HG03460 (cell line): ENCODE measurements at regions not wholly inside any gene's neighbourhood (a gene's known extent, or its start where the extent isn't known, plus 50 kb on each side); places are given as distances from the start of the nearest gene placed in this dataset.
"Not testable (repeated sequence)": the region's sequence is repeated elsewhere in the genome, so short reads cannot be mapped to it uniquely, and the experiment has no call there.

Experiments
- ATAC-seq: cut with Tn5 transposase; IDR thresholded peaks from one replicate; pipeline ENCODE4 v1.9.1; 2021; ENCODE audit not compliant: unreplicated experiment

DNA sequence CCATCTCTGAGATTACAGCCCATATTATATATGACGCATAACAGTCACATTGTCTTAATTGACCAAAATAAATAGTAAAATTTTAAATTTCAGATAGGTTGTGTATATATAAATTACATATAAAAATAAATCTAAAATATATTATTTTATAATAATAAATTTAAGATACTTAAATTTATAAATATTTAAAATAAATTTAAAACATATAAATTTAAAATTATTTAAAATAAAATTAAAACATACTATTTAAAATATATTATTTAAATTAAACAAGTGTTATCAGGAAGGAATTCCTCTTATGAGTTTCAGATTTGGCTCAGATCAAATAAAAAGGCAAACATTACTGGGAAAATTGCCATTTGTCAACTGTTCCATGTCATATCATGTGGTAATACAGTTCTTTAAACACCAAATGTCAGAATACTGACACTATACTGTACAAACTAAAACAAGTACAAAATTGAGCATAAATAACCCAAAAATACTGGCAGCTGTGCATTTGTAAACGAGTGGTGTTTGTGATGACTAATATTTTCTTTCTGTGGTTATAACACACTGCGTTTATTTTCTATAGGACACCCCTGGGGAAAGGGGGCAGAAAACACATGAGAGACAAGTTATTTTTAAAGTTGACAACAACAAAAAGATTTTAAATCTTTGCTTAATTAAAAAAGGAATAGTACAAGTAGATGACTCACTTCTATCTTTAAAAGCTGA lies 71.3 kb upstream of the DGKB start:
- ATAC-seq: no peak

DNA sequence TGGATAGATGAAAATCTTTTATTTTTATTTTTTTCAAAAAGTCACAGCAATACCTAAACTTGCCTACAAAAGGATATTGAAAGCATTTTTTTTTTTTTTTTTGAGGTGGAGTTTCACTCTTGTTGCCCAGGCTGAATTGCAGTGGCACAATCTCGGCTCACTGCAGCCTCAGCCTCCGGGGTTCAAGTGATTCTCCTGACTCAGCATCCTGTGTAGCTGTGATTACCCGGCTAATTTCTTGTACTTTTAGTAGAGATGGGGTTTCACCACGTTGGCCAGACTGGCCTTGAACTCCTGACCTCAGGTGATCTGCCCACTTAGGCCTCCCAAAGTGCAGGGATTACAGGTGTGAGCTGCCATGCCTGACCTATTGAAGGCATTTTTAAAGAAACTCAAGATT lies 69.1 kb upstream of the DGKB start:
- not testable (repeated sequence) for ATAC-seq

DNA sequence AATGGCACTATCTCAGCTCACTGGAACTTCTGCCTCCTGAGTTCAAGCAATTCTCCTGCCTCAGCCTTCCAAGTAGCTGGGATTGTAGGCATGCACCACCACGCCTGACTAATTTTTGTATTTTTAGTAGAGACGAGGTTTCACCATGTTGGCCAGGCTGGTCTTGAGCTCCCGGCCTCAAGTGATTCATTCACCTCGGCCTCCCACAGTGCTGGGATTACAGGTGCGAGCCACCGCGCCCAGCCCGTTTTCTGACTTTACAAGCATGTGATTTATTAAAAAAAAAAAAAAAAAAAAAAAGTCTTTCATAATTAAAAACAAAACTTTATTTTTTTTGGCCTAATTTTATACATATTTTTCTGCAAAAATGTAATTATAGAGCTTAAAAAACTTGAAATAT lies 64.8 kb upstream of the DGKB start:
- ATAC-seq: not testable (repeated sequence)

DNA sequence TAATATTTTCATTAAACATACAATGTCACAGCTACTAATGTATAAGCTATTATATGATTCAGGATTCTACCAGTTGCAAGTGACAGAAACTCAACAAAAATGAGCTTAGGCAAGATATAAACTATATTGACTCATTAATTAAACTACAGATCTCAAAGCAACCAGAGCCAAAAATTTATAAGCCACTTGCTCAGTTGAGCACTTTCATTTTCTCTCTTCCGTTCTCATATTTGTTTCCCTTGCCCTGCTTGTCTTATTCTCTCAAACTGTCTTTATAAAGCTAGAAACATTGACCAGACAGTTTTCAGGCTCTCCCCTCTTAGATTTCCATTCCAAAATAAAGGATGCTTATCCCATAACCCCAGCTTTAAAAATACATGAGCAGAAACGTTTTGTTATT lies 60.2 kb upstream of the DGKB start:
- ATAC-seq: no peak

DNA sequence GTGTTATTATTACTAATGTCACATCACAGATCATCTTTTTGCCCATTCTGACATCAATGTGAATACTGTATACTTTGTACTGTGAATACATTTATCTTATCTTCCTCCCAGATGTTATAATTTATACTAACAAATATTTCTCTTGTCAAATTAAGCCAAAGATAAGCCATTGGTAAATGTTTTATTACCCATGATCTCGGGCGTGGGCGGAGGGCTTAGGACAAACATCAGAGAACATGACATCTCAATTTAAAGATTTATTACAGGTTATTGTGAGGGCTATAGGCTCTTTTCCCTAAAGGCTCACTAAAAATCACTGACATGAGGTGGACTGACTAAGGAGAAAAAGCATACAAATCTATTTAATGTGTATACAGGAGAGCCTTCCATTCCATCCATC lies 58.2 kb upstream of the DGKB start:
- ATAC-seq: no peak

DNA sequence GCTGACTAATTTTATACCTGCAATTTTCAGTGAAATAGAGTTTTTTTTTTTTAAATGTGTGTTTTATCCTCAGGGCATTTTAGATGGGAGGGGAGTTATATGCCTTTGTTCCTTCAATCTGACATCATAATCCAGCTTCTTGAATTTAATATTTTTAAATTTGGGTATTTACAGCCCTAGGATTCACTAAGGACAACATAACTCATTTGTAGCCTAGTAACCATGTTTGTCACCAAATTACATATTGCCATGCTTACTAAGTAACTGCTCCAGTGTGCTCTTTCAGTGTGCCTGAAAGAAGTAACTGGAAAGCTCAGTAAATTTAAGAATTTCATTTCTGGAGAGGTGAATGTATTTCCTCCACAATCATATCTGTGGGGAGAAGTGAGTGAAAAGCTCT lies 56.8 kb upstream of the DGKB start:
- ATAC-seq: no peak

DNA sequence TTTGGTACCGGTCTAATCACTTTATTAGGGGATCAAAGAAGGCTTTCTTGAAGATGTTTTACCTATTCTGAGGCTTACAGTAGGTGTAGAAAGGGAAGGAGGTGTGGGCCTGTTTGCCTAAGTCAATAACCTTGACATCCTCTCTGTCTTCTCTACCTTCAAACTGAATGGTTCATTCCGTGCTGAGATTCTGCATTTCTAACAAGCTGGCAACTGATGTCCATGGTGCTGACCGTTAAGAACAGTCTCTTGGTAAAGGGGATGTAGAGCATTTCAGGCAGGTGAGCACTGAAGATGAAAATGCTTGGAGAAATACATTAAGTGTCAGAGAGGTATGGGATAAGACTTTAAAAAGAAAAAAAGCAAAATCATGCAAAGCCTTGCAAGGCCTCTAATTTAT lies 51.5 kb upstream of the DGKB start:
- no peak for ATAC-seq
